ENCODE measurements at regions not wholly inside any gene's neighbourhood (a gene's known extent, or its start where the extent isn't known, plus 50 kb on each side); places are given as distances from the start of the nearest gene placed in this dataset.

- no peak for DNase-seq
Observed at GRCh38 chr3:94259291-94259690, 196.4 kb downstream of the NSUN3 start.

GRCh38 chr3:94269763-94270162 lies 206.9 kb downstream of the NSUN3 start:
- no peak for DNase-seq

- DNase-seq = no peak
Observed at GRCh38 chr3:94272016-94272415, 209.2 kb downstream of the NSUN3 start.

GRCh38 chr3:94280958-94281357 lies 218.1 kb downstream of the NSUN3 start:
- DNase-seq = no peak

- no peak for DNase-seq
Observed at GRCh38 chr3:94285872-94286271, 223.0 kb downstream of the NSUN3 start.

- DNase-seq = no peak
Observed at GRCh38 chr3:94291686-94292085, 228.8 kb downstream of the NSUN3 start.

- DNase-seq = no peak
Observed at GRCh38 chr3:94292151-94292550, 229.3 kb downstream of the NSUN3 start.

GRCh38 chr3:94293793-94294195 lies 230.9 kb downstream of the NSUN3 start:
- DNase-seq = no peak

GRCh38 chr3:94294806-94295205 lies 231.9 kb downstream of the NSUN3 start:
- no peak for DNase-seq

GRCh38 chr3:94299716-94300115 lies 236.9 kb downstream of the NSUN3 start:
- DNase-seq = no peak

- DNase-seq = no peak
Observed at GRCh38 chr3:94301366-94301765, 238.5 kb downstream of the NSUN3 start.

GRCh38 chr3:94303266-94303665 lies 240.4 kb downstream of the NSUN3 start:
- no peak for DNase-seq

- no peak for DNase-seq
Observed at GRCh38 chr3:94303897-94304296, 241.0 kb downstream of the NSUN3 start.

- no peak for DNase-seq
Observed at GRCh38 chr3:94304954-94305353, 242.1 kb downstream of the NSUN3 start.

- no peak for DNase-seq
Observed at GRCh38 chr3:94305835-94306611, 243.2 kb downstream of the NSUN3 start.

- no peak for DNase-seq
Observed at GRCh38 chr3:94307588-94307987, 244.7 kb downstream of the NSUN3 start.

GRCh38 chr3:94308767-94309166 lies 245.9 kb downstream of the NSUN3 start:
- no peak for DNase-seq

GRCh38 chr3:94310341-94311135 lies 247.7 kb downstream of the NSUN3 start:
- DNase-seq = no peak

- DNase-seq = no peak
Observed at GRCh38 chr3:94311651-94312050, 248.8 kb downstream of the NSUN3 start.

- no peak for DNase-seq
Observed at GRCh38 chr3:94314218-94314883, 251.5 kb downstream of the NSUN3 start.

- DNase-seq = no peak
Observed at GRCh38 chr3:94317017-94317416, 254.2 kb downstream of the NSUN3 start.

GRCh38 chr3:94323596-94323995 lies 260.7 kb downstream of the NSUN3 start:
- no peak for DNase-seq

- DNase-seq = no peak
Observed at GRCh38 chr3:94331831-94332230, 269.0 kb downstream of the NSUN3 start.

Data from T-helper 1 cell (primary cell).